Ovary (tissue), 7 donors: ENCODE measurements at regions not wholly inside any gene's neighbourhood (a gene's known extent, or its start where the extent isn't known, plus 50 kb on each side); places are given as distances from the start of the nearest gene placed in this dataset.
"Not testable (repeated sequence)": the region's sequence is repeated elsewhere in the genome, so short reads cannot be mapped to it uniquely, and the experiment has no call there.

Source experiments
- DNase-seq, 5 donors: peaks; one replicate each; pipeline ENCODE4 v3.0.0-alpha.2; 2019 to 2020
- H3K27ac ChIP-seq, 2 donors: fragments of 200-600 bp; one replicate each; pipeline versions ENCODE4 v1.5.1 to v1.8.0; 2019 to 2022
- H3K27me3 ChIP-seq: fragments of 200-600 bp; one replicate; pipeline ENCODE4 v1.8.0; 2022
- H3K36me3 ChIP-seq: fragments of 200-600 bp; sonication (generic); one replicate; pipeline ENCODE4 v1.5.1; 2019
- H3K4me1 ChIP-seq: one replicate; pipeline ENCODE4 v1.8.1; 2013; ENCODE audit warnings: mild to moderate bottlenecking, moderate library complexity; ENCODE audit not compliant: insufficient read depth
- H3K4me3 ChIP-seq: fragments of 200-600 bp; sonication (generic); one replicate; pipeline ENCODE4 v1.5.1; 2017
- H3K9me3 ChIP-seq, 2 donors: fragments of 200-600 bp in 1 of 2; sonication (generic) in 1 of 2; one replicate each; pipeline versions ENCODE4 v1.5.1 to v1.8.1; 2013 to 2019; ENCODE audit warnings: mild to moderate bottlenecking in 1 of 2, moderate library complexity in 1 of 2
- WGBS, 3 donors: extraction: QIAGEN DNeasy Blood & Tissue Kit in 1 of 3; methylation state at CpG; one replicate each; pipeline versions ENCODE4 v1.1.5 to v1.1.7; 2013 to 2017; 5-methylcytosine and 5-hydroxymethylcytosine counted together
- intact Hi-C, 4 donors: fragments of 100-400 bp; cut with DNase I; formaldehyde crosslinking; loops; one replicate each; pipeline versions ENCODE4 v1.11.0 to v1.15.1; 2022 to 2023
- TF ChIP-seq, protein P1 (sequence below), 3 donors: fragments of 450-650 bp in 2 of 3; fragments of 200-600 bp in 1 of 3; IDR thresholded peaks; one replicate each; pipeline versions ENCODE4 v1.5.1 to v1.8.0; 2016 to 2022; ENCODE audit warnings: antibody characterized with exemption in 3 of 3, mild to moderate bottlenecking in 1 of 3
- donor health status: DM: no; HTN: no; CAD: no; lungs with moderate emphysema.
- donor health status: DM: no; HTN: no; CAD: no.
- donor health status: Bipolar disorder and iron deficiency.
- donor health status: DM: no; HTN: no; CAD: no.
- donor health status: DM: yes; HTN: yes; CAD: no.

DNA sequence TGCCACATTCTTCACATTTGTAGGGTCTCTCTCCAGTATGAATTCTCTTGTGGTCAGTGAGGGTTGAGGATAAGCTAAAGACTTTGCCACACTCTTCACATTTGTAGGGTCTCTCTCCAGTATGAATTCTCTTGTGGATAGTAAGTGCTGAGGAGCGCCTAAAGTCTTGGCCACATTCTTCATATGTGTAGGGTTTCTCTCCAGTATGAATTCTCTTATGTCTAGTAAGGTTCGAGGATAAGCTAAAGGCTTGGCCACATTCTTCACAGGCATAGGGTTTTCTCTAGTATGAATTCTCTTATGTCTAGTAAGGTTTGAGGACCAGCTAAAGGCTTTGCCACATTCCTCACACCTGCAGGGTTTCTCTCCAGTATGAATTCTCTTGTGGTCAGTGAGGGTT lies 706.9 kb upstream of the ZNF722 start:
- WGBS, 3 donors, result 78 to 100% (median 86%) methylated on average over 2 of the region's 2 CpGs
- intact Hi-C loops, H3K9me3 ChIP-seq: not testable (repeated sequence)

GRCh38 chr7:63317595-63317994 lies 681.1 kb upstream of the ZNF722 start:
- intact Hi-C loops, H3K27ac ChIP-seq, H3K36me3 ChIP-seq, H3K4me3 ChIP-seq, H3K9me3 ChIP-seq, H3K4me1 ChIP-seq, H3K27me3 ChIP-seq: not testable (repeated sequence)
- DNase-seq, result peak in 3 of 5 donors; percentile 3 to 8 (median 3)
- WGBS, 3 donors, result 92 to 94% methylated on average over 3 to 7 of the region's 13 CpGs; no CpG with 5 or more reads in 1 of the 3 donors

More for the DNA sequence above, 706.9 kb upstream of the ZNF722 start:
- not testable (repeated sequence) for H3K4me1 ChIP-seq, H3K27ac ChIP-seq, H3K27me3 ChIP-seq, H3K4me3 ChIP-seq, H3K36me3 ChIP-seq, DNase-seq

GRCh38 chr7:63348755-63349408 lies 649.8 kb upstream of the ZNF722 start:
- H3K4me3 ChIP-seq, H3K36me3 ChIP-seq, H3K27me3 ChIP-seq, DNase-seq, H3K9me3 ChIP-seq, intact Hi-C loops, H3K4me1 ChIP-seq, H3K27ac ChIP-seq: not testable (repeated sequence)
- 75 to 83% (median 81%) methylated on average over 17 to 19 of the region's 31 CpGs for WGBS, 3 donors

DNA sequence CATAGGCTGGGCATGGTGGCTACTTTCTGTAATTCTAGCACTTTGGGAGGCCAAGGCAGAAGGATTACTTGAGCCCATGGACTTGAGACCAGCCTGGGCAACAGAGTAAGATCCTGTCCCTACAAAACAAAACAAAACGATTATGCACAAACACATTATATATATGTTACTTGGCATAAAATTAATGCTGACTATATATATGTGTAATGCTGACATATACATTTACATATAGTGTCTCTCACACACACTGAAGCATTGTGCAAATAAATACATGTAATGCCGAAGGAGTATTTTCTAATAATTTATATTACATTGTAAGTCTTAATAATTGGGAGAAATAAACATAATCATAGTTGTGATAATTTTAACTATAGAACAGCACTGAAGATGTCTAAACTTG lies 621.8 kb upstream of the ZNF722 start:
- no peaks in the 10 kb centered on the region for H3K36me3 ChIP-seq

DNA sequence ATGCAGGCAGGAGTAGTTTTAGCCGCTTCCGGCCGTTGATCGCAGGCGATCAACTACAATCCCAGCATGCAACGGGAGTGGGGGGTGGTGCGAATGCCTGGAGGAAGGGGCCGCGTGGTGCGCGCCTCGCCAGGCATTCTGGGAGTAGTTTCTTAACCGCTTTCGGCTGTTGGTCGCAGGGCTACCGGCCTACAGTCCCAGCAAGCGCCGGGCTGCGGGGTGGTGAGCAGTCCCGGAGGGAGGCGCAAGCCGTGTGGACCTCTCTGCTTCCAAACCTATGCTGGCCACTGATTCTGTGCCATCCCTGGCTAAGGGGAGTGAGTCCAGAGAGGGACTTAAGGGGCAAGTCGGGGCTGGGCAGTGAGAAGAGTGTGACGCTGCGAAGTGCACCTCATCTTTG lies 604.5 kb upstream of the ZNF722 start:
- H3K4me1 ChIP-seq, H3K27ac ChIP-seq, intact Hi-C loops, H3K9me3 ChIP-seq, H3K27me3 ChIP-seq, H3K36me3 ChIP-seq, H3K4me3 ChIP-seq, DNase-seq: not testable (repeated sequence)
- no CpG with 5 or more reads among the region's 25 CpGs for WGBS, 3 donors

More for the DNA sequence above, 621.8 kb upstream of the ZNF722 start:
- Histone ChIP-seq H3K9me3 (no peaks in the 10 kb centered on the region), H3K4me1 (no peaks in the 10 kb centered on the region), H3K4me3 (no peak overlapping the region), H3K27ac (no peak overlapping the region), H3K27me3 (no peaks in the 10 kb centered on the region)
- intact Hi-C loops, result no loop called here
- TF ChIP-seq, protein P1, sequence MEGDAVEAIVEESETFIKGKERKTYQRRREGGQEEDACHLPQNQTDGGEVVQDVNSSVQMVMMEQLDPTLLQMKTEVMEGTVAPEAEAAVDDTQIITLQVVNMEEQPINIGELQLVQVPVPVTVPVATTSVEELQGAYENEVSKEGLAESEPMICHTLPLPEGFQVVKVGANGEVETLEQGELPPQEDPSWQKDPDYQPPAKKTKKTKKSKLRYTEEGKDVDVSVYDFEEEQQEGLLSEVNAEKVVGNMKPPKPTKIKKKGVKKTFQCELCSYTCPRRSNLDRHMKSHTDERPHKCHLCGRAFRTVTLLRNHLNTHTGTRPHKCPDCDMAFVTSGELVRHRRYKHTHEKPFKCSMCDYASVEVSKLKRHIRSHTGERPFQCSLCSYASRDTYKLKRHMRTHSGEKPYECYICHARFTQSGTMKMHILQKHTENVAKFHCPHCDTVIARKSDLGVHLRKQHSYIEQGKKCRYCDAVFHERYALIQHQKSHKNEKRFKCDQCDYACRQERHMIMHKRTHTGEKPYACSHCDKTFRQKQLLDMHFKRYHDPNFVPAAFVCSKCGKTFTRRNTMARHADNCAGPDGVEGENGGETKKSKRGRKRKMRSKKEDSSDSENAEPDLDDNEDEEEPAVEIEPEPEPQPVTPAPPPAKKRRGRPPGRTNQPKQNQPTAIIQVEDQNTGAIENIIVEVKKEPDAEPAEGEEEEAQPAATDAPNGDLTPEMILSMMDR (IDR thresholded peaks at IDR 0.05), result no peak
- no peak for DNase-seq
- 27 to 51% (median 32%) methylated on average over 2 of the region's 2 CpGs for WGBS, 3 donors

- whole genome bisulfite sequencing, 3 donors, result 81% methylated on average over 5 of the region's 8 CpGs; no CpG with 5 or more reads in 2 of the 3 donors
- H3K4me1 ChIP-seq, H3K27ac ChIP-seq, H3K27me3 ChIP-seq, intact Hi-C loops, H3K9me3 ChIP-seq, H3K36me3 ChIP-seq, H3K4me3 ChIP-seq: not testable (repeated sequence)
- DNase-seq, result peak in 1 of 5 donors; percentile 0
These were observed 590.8 kb upstream of the ZNF722 start for GRCh38 chr7:63407881-63408280.
